Activated CD4-positive, alpha-beta T cell treated with anti-CD3 and anti-CD28 coated beads for 48 hours (primary cell): ENCODE measurements at regions not wholly inside any gene's neighbourhood (a gene's known extent, or its start where the extent isn't known, plus 50 kb on each side); places are given as distances from the start of the nearest gene placed in this dataset.
"Not testable (repeated sequence)": the region's sequence is repeated elsewhere in the genome, so short reads cannot be mapped to it uniquely, and the experiment has no call there.

Experiments used
- DNase-seq: peaks from one replicate; pipeline ENCODE4 v3.0.0-alpha.2; 2020

- not testable (repeated sequence) for DNase-seq
Measured at GRCh38 chr16:18146601-18147142, 189.9 kb downstream of the NPIPA8 start.

DNA sequence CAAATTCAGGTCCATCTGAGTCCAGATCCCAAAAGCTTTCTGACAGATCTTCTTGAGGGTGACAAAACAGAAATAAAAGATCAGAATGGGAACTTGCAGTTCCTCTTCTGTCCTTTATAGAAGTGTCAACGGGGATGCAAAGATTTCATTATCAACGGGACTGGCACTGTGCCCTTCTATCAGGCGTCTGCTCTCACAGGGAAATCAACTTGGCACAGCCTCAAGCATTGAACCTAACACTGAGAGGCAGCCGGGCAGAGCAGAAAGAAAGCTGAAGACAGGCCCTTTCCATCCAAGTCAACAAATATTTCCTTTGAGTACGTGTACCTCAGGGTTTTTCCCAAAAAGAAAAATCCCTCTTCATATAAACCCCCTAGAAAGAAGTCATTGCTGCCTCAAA lies 194.5 kb downstream of the NPIPA8 start:
- not testable (repeated sequence) for DNase-seq

DNA sequence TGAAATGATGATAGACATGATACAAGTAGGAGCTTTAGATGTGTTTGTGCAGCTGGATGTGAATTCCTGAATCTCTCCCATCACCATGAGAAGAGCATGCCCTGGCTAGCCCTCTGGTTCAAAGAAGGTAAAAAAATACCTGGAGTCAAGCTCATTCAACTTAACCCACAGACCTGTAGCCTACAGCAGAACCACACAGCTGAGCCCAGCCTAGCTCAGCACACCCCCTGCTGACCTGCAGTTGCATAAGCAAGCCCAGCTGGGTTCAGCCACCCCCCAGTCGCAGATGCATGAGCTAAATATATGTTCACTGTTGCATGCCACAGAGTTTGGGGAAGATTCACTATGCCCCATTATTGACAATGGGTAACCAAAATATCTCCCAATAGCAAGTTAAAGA lies 200.2 kb downstream of the NPIPA8 start:
- DNase-seq, result not testable (repeated sequence)

- DNase-seq, result not testable (repeated sequence)
Measured at GRCh38 chr16:18135024-18135423, 201.5 kb downstream of the NPIPA8 start.

DNA sequence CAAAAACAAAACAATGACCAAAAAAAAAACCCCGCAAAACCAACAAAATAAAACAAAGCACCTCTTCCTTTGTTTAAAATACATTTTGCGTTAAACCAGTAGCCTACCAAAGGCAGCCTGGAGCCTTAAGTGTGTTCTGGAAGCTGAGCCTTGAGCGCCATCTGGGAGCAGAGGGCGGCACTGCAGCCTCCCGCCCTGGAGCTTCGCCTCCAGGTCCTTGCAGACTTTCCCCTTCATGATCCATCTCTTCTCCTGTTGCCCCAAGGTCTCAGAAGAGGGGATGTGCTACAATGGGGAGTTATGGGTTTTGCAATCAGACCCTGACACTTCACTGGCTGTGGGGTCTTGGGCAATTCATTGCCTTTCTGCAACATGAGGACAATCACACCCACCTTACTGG lies 204.9 kb downstream of the NPIPA8 start:
- not testable (repeated sequence) for DNase-seq

DNA sequence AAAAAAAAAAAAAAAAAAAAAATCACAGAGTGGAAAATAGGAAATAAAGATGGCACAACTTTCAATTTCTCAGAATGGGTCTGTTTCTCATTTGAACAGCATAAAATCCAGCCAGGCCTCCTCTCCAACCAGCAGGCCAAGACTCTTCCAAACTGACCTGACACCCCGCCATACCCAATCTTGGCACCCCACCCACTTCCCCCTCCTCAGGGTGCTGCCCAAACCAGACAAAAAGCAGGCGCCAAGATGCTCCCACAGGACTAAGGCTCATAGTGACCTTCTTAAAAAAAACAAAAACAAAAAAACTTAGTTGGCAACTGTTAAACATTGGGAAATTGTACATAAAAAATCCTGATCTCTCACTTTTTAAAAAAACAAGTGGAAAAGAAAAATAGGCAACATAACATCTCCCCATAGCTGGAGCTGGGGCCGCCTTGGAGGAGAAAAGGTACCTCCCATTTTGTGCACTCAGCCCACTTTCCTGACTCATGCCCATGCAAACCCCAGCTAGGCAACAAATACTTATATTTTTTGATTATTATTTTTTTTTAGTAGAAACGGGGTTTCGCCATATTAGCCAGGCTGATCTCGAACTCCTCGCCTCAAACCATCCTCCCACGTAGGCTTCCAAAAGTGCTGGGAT lies 205.9 kb downstream of the NPIPA8 start:
- DNase-seq, result not testable (repeated sequence)

GRCh38 chr16:18127033-18127432 lies 209.5 kb downstream of the NPIPA8 start:
- DNase-seq, result not testable (repeated sequence)

DNA sequence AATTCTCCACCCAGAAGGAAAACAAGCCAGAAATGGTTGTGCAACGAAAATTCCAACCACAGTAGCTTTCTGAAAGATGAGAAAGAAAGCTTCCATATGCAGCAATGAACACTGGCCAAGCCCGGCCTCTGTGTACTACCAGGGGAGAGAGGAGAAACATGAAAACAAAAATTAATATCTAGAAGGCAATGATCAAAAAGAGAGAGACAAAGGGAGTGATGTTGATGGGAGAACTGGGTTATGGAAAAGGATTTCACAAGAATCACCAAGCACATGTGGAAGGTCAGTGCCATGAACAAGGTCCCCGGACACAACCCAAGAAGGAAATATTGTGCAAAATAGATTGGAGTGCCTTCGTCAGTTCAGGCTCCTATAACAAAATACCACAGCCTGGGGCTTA lies 217.4 kb downstream of the NPIPA8 start:
- DNase-seq, result not testable (repeated sequence)

DNA sequence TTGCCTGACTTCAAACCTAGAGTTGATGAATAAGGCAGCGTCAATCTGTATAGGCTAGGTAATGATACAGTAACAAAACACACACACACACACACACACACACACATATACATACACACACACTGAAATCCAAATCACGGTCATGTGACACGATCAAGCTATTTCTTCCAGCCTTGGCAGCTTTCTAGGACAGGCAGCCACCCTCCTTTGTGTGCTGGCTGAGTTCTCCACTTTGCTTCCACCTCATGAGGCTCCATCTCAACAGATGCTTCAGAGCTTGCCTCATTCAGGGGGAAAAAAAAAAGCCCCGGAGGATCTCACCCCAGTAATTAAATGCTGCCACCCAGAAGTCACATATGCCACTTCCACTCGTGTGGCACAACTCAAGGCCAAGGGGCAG lies 217.9 kb downstream of the NPIPA8 start:
- DNase-seq, result not testable (repeated sequence)

DNA sequence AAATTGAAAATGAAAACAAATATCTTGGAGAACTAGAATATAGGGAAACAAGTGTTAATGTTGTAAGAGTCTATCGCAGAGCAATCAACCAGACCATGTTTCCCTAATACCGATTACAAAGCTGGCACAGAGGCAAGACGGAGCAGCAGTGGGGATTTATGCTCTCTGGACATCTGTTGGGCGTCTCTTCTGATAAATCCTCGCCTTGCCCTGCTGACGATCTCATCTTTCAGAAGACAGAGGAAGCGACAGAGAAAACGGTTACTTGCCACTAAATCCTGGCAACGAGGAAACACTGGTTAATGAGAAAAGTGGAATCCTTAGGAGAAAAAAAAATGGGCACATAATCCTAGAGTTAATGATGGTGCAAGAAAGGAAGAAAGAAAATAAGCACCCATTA lies 218.5 kb downstream of the NPIPA8 start:
- DNase-seq, result not testable (repeated sequence)

GRCh38 chr16:18104412-18104811 lies 232.1 kb downstream of the NPIPA8 start:
- DNase-seq, result not testable (repeated sequence)

- not testable (repeated sequence) for DNase-seq
Measured at GRCh38 chr16:18101077-18101476, 235.5 kb downstream of the NPIPA8 start.

DNA sequence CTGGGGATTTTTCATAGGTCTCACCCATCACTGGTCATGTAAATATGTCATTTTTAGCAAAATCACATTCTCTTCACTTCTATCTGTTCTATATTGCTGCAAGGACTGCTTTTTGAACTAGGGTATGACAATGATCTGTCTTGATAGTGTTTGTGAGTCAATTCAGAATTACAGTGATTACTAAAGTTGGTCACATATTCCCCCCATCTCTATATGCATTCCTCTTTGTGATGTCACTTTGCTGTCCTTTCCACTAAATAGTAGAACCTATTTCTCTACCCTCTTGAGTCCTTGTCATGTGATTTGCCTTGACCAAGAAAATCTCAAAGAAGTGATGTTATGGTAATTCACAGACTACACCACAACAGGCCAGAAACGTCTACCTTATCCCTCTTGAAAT lies 243.9 kb downstream of the NPIPA8 start:
- not testable (repeated sequence) for DNase-seq

GRCh38 chr16:18080658-18081363 lies 255.7 kb downstream of the NPIPA8 start:
- not testable (repeated sequence) for DNase-seq

DNA sequence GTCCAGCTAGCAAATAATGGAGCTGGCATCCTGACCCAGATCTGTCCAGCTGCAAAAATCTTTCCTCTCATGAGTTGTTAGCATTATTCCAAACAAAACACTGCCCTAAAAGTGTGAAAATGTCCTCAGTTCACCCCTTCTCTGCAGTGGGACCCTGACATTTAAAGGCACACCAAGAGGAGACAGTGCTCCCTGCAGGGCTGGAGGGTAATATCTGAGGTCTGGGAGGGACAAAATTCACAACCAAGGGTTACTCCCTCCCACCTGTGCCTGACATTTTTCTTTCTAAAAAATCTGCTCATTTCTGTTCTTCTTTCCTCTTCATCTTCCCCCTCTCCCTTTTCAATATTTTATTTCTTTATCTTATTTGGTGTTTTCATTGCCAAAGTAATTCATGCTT lies 258.6 kb downstream of the NPIPA8 start:
- DNase-seq, result not testable (repeated sequence)

- DNase-seq, result no peak
Measured at GRCh38 chr16:18072161-18072560, 264.4 kb downstream of the NPIPA8 start.

DNA sequence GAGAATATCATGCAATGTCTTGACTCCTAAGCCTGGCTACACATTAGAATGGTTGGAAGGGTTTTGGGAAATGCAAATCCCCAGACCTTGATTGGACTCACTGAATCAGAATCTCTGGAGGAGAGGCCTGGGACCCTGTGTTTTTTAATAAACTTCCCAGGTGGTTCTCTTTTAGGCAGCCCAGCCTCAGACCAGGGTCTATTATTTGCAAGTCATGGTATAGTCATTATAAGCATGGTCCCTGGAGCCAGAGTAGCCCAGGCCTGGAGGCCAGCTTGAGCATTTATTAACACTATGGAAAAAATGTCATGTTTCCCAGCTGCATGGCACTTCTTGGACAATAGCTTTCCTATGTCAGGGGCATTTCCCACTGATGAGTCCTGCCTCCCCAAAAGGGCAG lies 266.9 kb downstream of the NPIPA8 start:
- DNase-seq, result no peak

DNA sequence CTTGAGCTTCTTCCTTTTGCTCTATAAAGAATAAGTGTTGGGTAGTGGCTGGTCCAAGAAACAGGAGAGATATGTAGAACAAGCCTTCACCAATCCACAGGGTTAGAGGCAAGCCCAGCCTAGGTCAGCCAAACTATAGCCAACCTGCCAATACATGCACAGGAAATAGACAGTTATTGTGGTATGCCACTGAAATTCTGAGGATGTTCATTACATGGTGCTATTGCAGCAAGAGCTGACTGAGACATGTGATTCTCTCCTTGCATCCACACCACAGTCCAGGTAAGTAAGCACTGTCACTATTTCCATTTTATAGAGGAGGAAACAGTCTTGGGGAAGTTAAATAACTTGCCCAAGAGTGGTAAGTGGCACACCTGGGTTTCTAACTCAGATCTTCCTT lies 268.1 kb downstream of the NPIPA8 start:
- no peak for DNase-seq

- DNase-seq, result no peak
Measured at GRCh38 chr16:18062713-18063112, 273.8 kb downstream of the NPIPA8 start.

GRCh38 chr16:18060351-18060750 lies 276.2 kb downstream of the NPIPA8 start:
- no peak for DNase-seq

DNA sequence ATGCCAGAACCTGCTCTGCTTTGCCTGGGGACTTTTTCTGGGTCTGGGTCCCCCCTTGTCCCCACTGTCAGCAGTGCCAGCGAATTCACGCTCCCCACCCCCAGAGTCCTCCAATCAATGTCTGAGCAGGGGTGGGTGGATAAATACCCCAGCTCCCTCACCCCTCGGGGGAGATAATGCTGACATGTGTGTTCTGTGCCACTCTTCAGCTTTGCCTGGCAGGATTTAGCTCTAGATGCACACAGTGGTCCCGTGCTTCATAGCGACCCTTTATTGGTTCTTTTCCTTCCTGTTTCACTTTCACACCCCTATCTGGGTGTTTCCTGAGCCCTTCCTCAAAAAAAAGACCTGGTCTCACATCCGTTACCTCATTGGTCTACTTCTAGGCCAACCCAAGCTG lies 277.0 kb downstream of the NPIPA8 start:
- no peak for DNase-seq

- DNase-seq, result no peak
Measured at GRCh38 chr16:18059089-18059488, 277.4 kb downstream of the NPIPA8 start.

- no peak for DNase-seq
Measured at GRCh38 chr16:18055411-18055916, 281.1 kb downstream of the NPIPA8 start.

- DNase-seq, result no peak
Measured at GRCh38 chr16:18050777-18051176, 285.8 kb downstream of the NPIPA8 start.
